ENCODE measurements at regions not wholly inside any gene's neighbourhood (a gene's known extent, or its start where the extent isn't known, plus 50 kb on each side); places are given as distances from the start of the nearest gene placed in this dataset.
"Not testable (repeated sequence)": the region's sequence is repeated elsewhere in the genome, so short reads cannot be mapped to it uniquely, and the experiment has no call there.

- in situ Hi-C loops (cut with HindIII; ENCODE audit: low pct_unique_long_range_greater_than_20kb, low sequenced_read_pairs), result no loop called here
- no peak for TF ChIP-seq JUND (IDR thresholded peaks at IDR 0.05; ENCODE audit: low read depth)
- DNase-seq (ENCODE audit: low read depth in 1 of 2, low spot score in 1 of 2), result no peak
Observed at GRCh38 chr1:18569811-18570545, 60.7 kb upstream of the PAX7 start.

- TF ChIP-seq JUND (IDR thresholded peaks at IDR 0.05; ENCODE audit: low read depth), result no peak
- DNase-seq (ENCODE audit: low read depth in 1 of 2, low spot score in 1 of 2), result no peak
- in situ Hi-C loops (cut with HindIII; ENCODE audit: low pct_unique_long_range_greater_than_20kb, low sequenced_read_pairs), result no loop called here
Observed at GRCh38 chr1:18571275-18571674, 59.4 kb upstream of the PAX7 start.

- peak in 1 of 2 experiments; percentile 25 for DNase-seq (ENCODE audit: low read depth in 1 of 2, low spot score in 1 of 2)
- no peak for TF ChIP-seq JUND (IDR thresholded peaks at IDR 0.05; ENCODE audit: low read depth)
- in situ Hi-C loops (cut with HindIII; ENCODE audit: low pct_unique_long_range_greater_than_20kb, low sequenced_read_pairs), result no loop called here
Observed at GRCh38 chr1:18572022-18572880, 58.4 kb upstream of the PAX7 start.

- no peak for DNase-seq (ENCODE audit: low read depth in 1 of 2, low spot score in 1 of 2)
- no peak for TF ChIP-seq JUND (IDR thresholded peaks at IDR 0.05; ENCODE audit: low read depth)
- in situ Hi-C loops (cut with HindIII; ENCODE audit: low pct_unique_long_range_greater_than_20kb, low sequenced_read_pairs), result no loop called here
Observed at GRCh38 chr1:18573170-18573569, 57.5 kb upstream of the PAX7 start.

GRCh38 chr1:18574754-18575153, 55.9 kb upstream of the PAX7 start:
- in situ Hi-C loops (cut with HindIII; ENCODE audit: low pct_unique_long_range_greater_than_20kb, low sequenced_read_pairs), result no loop called here
- DNase-seq (ENCODE audit: low read depth in 1 of 2, low spot score in 1 of 2), result no peak
- TF ChIP-seq JUND (IDR thresholded peaks at IDR 0.05; ENCODE audit: low read depth), result no peak

- in situ Hi-C loops (cut with HindIII; ENCODE audit: low pct_unique_long_range_greater_than_20kb, low sequenced_read_pairs), result no loop called here
- peak; percentile 56 to 66 for DNase-seq (ENCODE audit: low read depth in 1 of 2, low spot score in 1 of 2)
- no peak for TF ChIP-seq JUND (IDR thresholded peaks at IDR 0.05; ENCODE audit: low read depth)
Observed at GRCh38 chr1:18575620-18576019, 55.0 kb upstream of the PAX7 start.

- no peak for TF ChIP-seq JUND (IDR thresholded peaks at IDR 0.05; ENCODE audit: low read depth)
- in situ Hi-C loops (cut with HindIII; ENCODE audit: low pct_unique_long_range_greater_than_20kb, low sequenced_read_pairs), result no loop called here
- DNase-seq (ENCODE audit: low read depth in 1 of 2, low spot score in 1 of 2), result no peak
Observed at GRCh38 chr1:18578271-18578670, 52.4 kb upstream of the PAX7 start.

- DNase-seq (ENCODE audit: low read depth in 1 of 2, low spot score in 1 of 2), result peak in 1 of 2 experiments; percentile 17
- in situ Hi-C loops (cut with HindIII; ENCODE audit: low pct_unique_long_range_greater_than_20kb, low sequenced_read_pairs), result not testable (repeated sequence)
Observed at GRCh38 chr1:18579267-18579666, 51.4 kb upstream of the PAX7 start.

- no peak for DNase-seq (ENCODE audit: low read depth in 1 of 2, low spot score in 1 of 2)
- in situ Hi-C loops (cut with HindIII; ENCODE audit: low pct_unique_long_range_greater_than_20kb, low sequenced_read_pairs), result no loop called here
- no peak for TF ChIP-seq JUND (IDR thresholded peaks at IDR 0.05; ENCODE audit: low read depth)
Observed at GRCh38 chr1:18580047-18580446, 50.6 kb upstream of the PAX7 start.

GRCh38 chr1:18580691-18581419, 49.8 kb upstream of the PAX7 start:
- no peak for DNase-seq (ENCODE audit: low read depth in 1 of 2, low spot score in 1 of 2)
- in situ Hi-C loops (cut with HindIII; ENCODE audit: low pct_unique_long_range_greater_than_20kb, low sequenced_read_pairs), result no loop called here
- no peak for TF ChIP-seq JUND (IDR thresholded peaks at IDR 0.05; ENCODE audit: low read depth)
